ENCODE measurements at regions not wholly inside any gene's neighbourhood (a gene's known extent, or its start where the extent isn't known, plus 50 kb on each side); places are given as distances from the start of the nearest gene placed in this dataset.
A peak's percentile ranks its signal among the peaks of the same experiment; 100 is the strongest.
"Not testable (repeated sequence)": the region's sequence is repeated elsewhere in the genome, so short reads cannot be mapped to it uniquely, and the experiment has no call there.

- Mint-ChIP-seq H3K4me1 (no peaks in the 10 kb centered on the region), H3K36me3 (no peaks in the 10 kb centered on the region), H3K4me3 (no peak overlapping the region), H3K9me3 (no peaks in the 10 kb centered on the region), H3K27me3 (peaks cover 1% of the 10 kb centered on the region), H3K27ac (no peak overlapping the region)
Measured at GRCh38 chr14:59117754-59118528, 70.5 kb upstream of the DAAM1 start.

DNA sequence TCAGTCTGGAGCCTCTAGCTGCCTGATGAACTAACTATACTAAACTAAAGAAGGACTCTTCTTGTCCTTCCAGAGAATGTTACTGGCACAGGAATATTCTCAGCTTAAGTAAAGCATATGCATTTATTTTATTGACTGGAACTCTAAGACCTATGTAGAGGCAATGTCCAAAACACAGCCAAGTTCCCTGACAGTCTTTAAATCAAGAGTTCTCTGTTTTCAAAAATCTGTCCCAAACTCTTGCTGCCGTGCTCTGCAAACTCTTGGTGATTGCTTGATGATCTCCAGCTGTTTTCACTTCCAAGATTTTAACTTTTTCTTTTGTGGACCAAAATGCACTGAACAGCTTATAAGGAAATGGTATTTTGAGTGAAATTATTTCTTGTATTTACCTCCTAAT, 67.5 kb upstream of the DAAM1 start:
- H3K36me3 Mint-ChIP-seq: no peaks in the 10 kb centered on the region
- no peaks in the 10 kb centered on the region for H3K4me1 Mint-ChIP-seq
- H3K27me3 Mint-ChIP-seq: peaks cover 2% of the 10 kb centered on the region
- no peak overlapping the region for H3K27ac Mint-ChIP-seq
- no peak overlapping the region for H3K4me3 Mint-ChIP-seq
- H3K9me3 Mint-ChIP-seq: no peaks in the 10 kb centered on the region

- Mint-ChIP-seq H3K27me3 (peaks cover 5% of the 10 kb centered on the region), H3K4me3 (no peak overlapping the region), H3K9me3 (no peaks in the 10 kb centered on the region), H3K27ac (no peak overlapping the region), H3K4me1 (no peaks in the 10 kb centered on the region), H3K36me3 (no peaks in the 10 kb centered on the region)
Measured at GRCh38 chr14:59123531-59123930, 64.9 kb upstream of the DAAM1 start.

DNA sequence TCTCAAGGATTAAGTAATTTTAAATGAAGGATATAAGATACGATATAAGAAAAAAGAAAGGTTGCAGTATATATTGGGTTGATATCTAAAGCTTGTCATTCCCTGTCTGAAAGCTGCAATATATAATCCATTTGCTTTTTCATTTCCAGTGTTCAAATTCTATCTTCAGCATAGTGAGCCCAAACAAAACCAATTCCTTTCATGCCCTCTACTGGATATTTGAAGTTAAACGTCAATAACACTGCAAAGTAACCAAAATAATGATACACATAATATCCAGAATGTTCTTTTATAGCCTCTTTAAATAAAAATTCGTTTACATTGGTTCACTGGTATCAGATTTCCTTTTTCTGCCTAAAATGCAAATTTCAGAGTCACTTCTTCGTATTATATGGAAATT, 64.5 kb upstream of the DAAM1 start:
- Mint-ChIP-seq H3K9me3 (no peaks in the 10 kb centered on the region), H3K4me1 (no peaks in the 10 kb centered on the region), H3K27me3 (peaks cover 8% of the 10 kb centered on the region), H3K4me3 (no peak overlapping the region), H3K27ac (no peak overlapping the region), H3K36me3 (no peaks in the 10 kb centered on the region)

GRCh38 chr14:59125156-59125555, 63.3 kb upstream of the DAAM1 start:
- no peaks in the 10 kb centered on the region for H3K4me1 Mint-ChIP-seq

DNA sequence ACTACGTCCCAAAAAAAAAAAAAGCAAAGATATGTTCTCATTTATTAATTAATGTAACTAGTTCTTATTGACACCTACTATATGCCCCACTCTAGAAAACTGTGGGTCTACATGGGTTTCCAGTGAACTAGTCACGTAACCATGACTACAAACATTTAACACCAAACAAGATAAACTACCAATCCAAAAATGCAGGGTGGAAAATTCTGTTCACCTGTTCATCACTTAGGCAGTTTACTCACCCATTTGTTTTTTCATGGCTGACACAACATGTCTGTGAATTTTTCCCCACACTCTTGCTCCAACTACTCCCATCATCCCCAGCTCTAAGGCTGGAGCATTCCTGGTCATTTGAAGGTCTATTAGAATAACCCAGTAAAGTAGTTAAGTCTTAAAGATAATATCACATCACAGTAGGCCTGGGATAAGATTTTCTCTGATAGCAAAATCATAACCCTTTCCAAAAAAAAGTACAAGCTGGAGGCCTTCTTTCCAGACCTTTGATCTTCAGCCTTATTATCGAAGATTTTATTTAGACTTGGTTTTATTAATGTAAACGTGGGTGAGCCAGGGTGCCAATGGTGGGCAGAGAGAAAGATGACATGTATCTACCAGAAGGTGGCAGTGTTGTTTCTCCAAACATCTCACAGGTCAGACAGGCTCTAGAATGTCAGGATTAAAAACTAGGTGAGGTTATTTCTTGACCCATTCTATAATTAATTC, 61.6 kb upstream of the DAAM1 start:
- Mint-ChIP-seq H3K27me3 (peaks cover 11% of the 10 kb centered on the region), H3K27ac (no peak overlapping the region), H3K9me3 (no peaks in the 10 kb centered on the region), H3K36me3 (no peaks in the 10 kb centered on the region), H3K4me3 (no peak overlapping the region), H3K4me1 (no peaks in the 10 kb centered on the region)

More at GRCh38 chr14:59125156-59125555, 63.3 kb upstream of the DAAM1 start:
- H3K36me3 Mint-ChIP-seq: no peaks in the 10 kb centered on the region
- no peak overlapping the region for H3K4me3 Mint-ChIP-seq
- H3K9me3 Mint-ChIP-seq: no peaks in the 10 kb centered on the region
- no peak overlapping the region for H3K27ac Mint-ChIP-seq
- peaks cover 11% of the 10 kb centered on the region for H3K27me3 Mint-ChIP-seq

DNA sequence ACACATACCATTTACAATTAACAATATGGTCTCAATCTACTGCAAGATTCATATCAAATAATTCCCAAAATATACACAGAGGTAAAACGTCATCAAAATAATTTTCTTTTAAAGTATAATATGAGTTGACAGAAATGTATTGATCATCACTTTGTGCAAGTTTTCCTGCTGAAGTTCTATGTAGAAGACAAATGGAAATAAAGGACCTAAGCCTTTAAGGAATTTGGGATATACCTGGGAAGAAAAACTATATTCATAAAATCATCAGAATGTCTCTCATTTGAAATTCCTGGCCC, 61.1 kb upstream of the DAAM1 start:
- peaks cover 11% of the 10 kb centered on the region for H3K27me3 Mint-ChIP-seq
- no peak overlapping the region for H3K27ac Mint-ChIP-seq
- H3K4me3 Mint-ChIP-seq: no peak overlapping the region
- no peaks in the 10 kb centered on the region for H3K36me3 Mint-ChIP-seq
- no peaks in the 10 kb centered on the region for H3K4me1 Mint-ChIP-seq
- no peaks in the 10 kb centered on the region for H3K9me3 Mint-ChIP-seq

DNA sequence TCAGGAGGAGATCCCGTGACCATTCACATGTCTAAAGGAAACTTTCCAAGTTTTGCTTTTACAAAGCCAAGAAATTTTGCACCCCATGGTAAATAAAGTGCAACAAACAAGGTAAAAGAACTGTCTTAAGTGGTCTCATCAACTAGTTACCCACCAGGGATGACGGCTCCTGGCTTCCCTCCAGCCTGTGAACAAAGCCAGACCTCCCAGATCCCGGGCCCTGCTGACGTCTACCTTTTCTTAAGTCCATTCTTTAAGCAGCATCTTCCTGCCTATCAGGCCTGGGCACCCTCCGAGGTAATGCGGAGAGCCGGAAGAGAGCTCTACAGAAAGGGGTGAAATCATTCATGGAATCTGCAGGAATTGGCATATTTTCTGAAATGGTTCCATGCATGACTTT, 58.0 kb upstream of the DAAM1 start:
- Mint-ChIP-seq H3K36me3 (no peaks in the 10 kb centered on the region), H3K27me3 (peaks cover 8% of the 10 kb centered on the region), H3K9me3 (no peaks in the 10 kb centered on the region), H3K4me3 (no peak overlapping the region), H3K27ac (no peak overlapping the region), H3K4me1 (no peaks in the 10 kb centered on the region)

GRCh38 chr14:59131938-59132795, 56.3 kb upstream of the DAAM1 start:
- no peaks in the 10 kb centered on the region for H3K36me3 Mint-ChIP-seq
- no peaks in the 10 kb centered on the region for H3K4me1 Mint-ChIP-seq
- H3K4me3 Mint-ChIP-seq: no peak overlapping the region
- no peaks in the 10 kb centered on the region for H3K9me3 Mint-ChIP-seq
- no peak overlapping the region for H3K27ac Mint-ChIP-seq
- peaks cover 7% of the 10 kb centered on the region for H3K27me3 Mint-ChIP-seq

- no peak overlapping the region for H3K4me3 Mint-ChIP-seq
- H3K36me3 Mint-ChIP-seq: no peaks in the 10 kb centered on the region
- H3K27me3 Mint-ChIP-seq: peaks cover 7% of the 10 kb centered on the region
- no peaks in the 10 kb centered on the region for H3K4me1 Mint-ChIP-seq
- no peak overlapping the region for H3K27ac Mint-ChIP-seq
- no peaks in the 10 kb centered on the region for H3K9me3 Mint-ChIP-seq
Measured at GRCh38 chr14:59132796-59133494, 55.5 kb upstream of the DAAM1 start.

- Mint-ChIP-seq H3K4me1 (no peaks in the 10 kb centered on the region), H3K9me3 (no peaks in the 10 kb centered on the region), H3K27me3 (peaks cover 4% of the 10 kb centered on the region), H3K4me3 (no peak overlapping the region), H3K36me3 (no peaks in the 10 kb centered on the region), H3K27ac (peak overlapping the region; percentile 12)
Measured at GRCh38 chr14:59133709-59134108, 54.8 kb upstream of the DAAM1 start.

GRCh38 chr14:59134307-59134706, 54.2 kb upstream of the DAAM1 start:
- no peaks in the 10 kb centered on the region for H3K9me3 Mint-ChIP-seq
- peak overlapping the region; percentile 12 for H3K27ac Mint-ChIP-seq
- no peaks in the 10 kb centered on the region for H3K4me1 Mint-ChIP-seq
- peaks cover 2% of the 10 kb centered on the region for H3K27me3 Mint-ChIP-seq
- no peak overlapping the region for H3K4me3 Mint-ChIP-seq
- H3K36me3 Mint-ChIP-seq: no peaks in the 10 kb centered on the region

GRCh38 chr14:59137256-59137655, 51.2 kb upstream of the DAAM1 start:
- Mint-ChIP-seq H3K9me3 (no peaks in the 10 kb centered on the region), H3K4me3 (no peak overlapping the region), H3K36me3 (no peaks in the 10 kb centered on the region), H3K27me3 (no peaks in the 10 kb centered on the region), H3K27ac (no peak overlapping the region), H3K4me1 (no peaks in the 10 kb centered on the region)

DNA sequence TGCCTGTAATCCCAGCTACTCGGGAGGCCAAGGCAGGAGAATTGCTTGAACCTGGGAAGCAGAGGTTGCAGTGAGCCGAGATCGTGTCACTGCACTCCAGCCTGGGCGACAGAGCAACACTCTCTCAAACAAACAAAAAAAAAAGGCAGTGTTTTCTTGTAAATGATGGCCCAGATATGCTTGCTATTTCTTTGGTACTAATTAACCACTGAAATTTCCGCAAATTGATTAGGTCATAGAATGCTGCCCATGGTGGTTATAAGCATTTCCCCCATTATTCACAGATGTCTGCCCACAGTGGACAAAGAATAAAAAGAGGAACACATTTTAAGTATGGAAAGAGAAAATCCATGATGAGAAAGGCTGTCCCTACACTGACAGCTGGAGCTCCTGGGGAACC, 49.9 kb upstream of the DAAM1 start:
- not testable (repeated sequence) for H3K27me3 Mint-ChIP-seq, H3K36me3 Mint-ChIP-seq, H3K27ac Mint-ChIP-seq, H3K4me1 Mint-ChIP-seq, H3K9me3 Mint-ChIP-seq, H3K4me3 Mint-ChIP-seq

All from activated naive CD4-positive, alpha-beta T cell treated with anti-CD3 and anti-CD28 coated beads, Interleukin-2, amount 50 U/mL, for 24 hours (primary cell).